ENCODE measurements at regions not wholly inside any gene's neighbourhood (a gene's known extent, or its start where the extent isn't known, plus 50 kb on each side); places are given as distances from the start of the nearest gene placed in this dataset.
"Not testable (repeated sequence)": the region's sequence is repeated elsewhere in the genome, so short reads cannot be mapped to it uniquely, and the experiment has no call there.

DNA sequence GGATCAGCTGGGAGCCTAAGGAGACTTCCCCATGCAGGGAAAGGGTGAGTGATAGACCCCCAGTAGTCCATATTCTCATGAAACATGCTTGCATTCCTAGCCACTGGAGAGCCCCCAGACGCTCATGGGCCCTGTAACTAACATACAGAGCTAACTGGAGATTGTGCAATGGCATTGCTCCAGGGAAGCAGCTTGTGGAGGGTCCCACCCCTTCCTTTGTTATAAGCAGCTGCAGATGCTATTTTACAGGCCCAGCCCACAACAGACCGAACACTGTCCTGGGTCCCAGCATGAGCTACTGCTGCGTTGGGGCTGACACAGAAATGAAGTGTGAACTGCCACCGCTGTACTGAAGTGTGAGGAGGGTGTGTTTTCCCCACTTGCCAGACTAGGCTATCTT lies 1465.7 kb upstream of the DIAPH2 start:
- no peak for DNase-seq (ENCODE audit: extremely low read depth, low read depth, low spot score)

DNA sequence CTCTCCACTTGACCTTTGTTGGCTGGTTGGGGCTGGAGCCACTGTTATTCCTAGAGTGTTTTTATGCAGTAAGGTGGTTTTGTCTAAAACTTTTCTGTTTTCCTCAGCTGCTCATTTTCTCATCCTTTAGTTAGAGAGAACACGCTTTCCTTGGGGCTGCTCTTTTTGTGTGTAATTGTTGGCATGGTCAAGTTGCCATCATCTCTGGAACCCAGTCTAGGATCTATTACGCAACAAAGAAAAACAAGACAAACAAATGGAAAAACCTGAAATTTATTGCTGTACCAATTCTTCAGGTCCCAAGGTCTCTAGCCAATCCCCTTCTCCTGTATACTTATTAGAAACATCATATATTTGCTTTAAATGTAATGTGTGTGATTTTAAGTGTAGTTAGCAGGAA lies 1436.3 kb upstream of the DIAPH2 start:
- no peak for DNase-seq (ENCODE audit: extremely low read depth, low read depth, low spot score)

DNA sequence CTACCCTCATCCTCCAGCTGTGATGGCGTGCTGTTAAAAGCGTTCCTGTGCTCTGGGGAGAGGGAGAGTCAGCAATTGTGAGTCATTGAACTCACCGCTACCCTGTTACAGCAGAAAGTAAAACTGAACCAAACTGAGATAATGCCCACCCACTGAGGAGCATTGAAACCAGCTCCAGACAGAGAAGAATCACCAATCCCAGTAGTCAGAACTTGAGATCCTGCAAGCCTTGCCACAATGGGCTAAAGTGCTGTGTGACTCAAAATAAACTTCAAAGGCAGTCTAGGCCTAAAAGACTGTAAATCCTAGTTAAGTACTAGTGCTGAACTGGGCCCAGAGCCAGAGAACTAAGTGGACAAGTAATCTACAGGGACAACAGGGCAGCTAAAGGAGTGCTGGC lies 1394.2 kb upstream of the DIAPH2 start:
- DNase-seq (ENCODE audit: extremely low read depth, low read depth, low spot score), result no peak

DNA sequence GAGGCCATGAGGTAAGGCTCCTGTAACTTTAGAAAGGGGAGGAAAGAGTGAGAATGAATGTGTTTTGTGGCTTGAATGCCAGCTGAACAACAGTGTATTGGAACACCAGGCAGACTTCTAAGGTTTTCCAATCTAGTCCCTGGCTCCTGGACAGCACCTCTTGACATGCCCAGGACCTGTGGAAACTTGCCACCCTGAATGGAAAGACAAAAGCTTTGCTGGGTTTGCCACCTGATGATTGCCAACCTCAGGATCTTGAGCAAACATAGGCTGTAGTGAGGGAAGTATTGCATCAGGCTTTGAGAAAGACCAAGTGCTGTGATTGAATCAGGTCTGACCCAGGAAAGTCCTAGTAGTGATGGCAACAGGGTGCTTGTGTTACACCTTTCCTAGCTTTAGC lies 1393.1 kb upstream of the DIAPH2 start:
- no peak for DNase-seq (ENCODE audit: extremely low read depth, low read depth, low spot score)

DNA sequence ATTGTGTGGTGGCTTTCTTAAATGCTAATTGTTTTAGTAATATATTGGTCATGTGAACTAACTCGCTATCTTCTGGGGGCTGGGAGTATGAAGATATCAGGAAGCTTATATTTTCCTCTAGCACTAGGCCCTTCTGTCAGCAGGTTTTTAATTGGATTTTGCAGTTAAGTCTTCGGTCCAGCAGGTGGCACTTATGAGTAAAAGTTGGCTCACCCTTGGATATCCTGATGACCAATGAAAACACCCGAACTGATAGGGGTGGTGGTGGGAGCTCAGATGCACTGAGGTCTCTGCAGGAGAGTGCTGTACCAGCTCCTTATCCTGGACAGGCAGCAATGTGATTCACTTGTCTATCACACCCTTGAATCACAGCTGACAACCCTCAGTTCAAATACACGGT lies 1365.8 kb upstream of the DIAPH2 start:
- no peak for DNase-seq (ENCODE audit: extremely low read depth, low read depth, low spot score)

DNA sequence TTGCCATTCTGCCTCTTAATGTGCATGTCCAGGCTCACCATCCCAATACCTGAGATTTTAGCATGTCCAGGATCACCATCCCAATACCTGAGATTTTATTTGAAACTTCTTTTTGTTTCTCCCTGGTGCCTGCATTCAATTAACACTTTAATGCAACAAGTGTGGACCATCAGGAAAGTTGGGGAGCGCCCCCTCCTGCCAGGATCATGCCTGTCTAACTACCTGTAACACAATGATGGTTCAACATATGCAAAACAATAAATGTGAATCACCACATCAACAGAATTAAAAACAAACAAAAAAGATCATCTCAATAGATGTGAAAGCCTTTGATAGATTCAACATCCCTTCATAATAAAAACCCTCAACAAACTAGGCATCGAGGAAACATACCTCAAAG lies 1359.5 kb upstream of the DIAPH2 start:
- DNase-seq (ENCODE audit: extremely low read depth, low read depth, low spot score), result no peak

DNA sequence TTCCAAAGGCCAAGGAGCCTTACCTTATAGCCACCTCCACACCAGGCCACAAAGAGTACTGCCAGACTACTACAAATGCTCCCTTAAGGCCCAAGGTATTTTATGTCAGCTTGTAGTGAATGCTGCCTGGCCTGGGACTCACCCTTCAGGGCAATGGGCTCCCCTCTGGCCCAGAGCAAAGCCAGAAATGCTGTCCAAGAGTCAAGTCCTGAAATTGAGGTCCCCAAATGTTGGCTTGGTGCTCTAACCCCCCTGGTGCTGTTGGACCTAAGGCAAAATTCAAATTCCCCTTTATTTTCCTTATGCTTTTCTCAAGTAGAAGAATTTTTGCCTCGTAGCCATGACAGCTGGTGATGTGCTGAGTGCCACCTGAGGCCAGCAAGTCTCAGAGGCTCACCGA lies 1354.3 kb upstream of the DIAPH2 start:
- no peak for DNase-seq (ENCODE audit: extremely low read depth, low read depth, low spot score)

DNA sequence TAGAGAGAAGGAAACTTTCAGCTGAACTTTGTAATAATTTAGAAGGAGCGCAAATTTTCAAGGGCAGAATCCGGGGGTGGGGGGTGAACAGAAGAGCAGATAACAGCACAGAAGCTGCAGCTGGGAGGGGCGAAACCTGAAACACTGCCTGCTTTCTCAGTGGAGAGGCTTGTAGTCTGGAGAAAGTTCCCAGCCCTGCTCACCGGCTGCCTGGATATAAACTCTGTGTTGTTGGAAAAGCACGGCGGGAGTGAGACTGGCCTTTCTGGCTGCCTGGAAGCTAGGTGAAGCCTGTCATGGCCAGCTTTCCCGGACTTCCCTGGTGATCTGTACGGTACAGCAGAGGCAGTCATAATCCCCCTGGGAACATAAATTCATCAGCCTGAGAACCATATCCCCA lies 1352.1 kb upstream of the DIAPH2 start:
- no peak for DNase-seq (ENCODE audit: extremely low read depth, low read depth, low spot score)

DNA sequence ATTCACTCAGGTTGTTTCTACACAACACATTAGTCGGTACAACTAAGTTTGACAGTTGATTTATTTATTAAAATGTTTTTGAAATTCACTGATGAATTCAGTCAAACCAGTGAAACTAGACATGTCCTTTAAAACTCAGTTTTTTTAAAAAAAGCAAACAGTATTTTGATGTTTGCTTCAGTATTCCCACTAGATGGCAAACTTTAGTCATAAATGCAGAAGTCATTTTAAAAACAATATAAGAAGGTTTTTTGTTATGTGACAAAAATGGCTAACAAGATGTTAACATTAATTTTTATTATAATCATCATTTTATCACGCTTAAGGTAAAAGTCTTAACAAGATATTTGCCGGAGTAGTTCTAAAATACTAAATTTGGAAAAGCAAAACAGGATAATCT lies 1337.8 kb upstream of the DIAPH2 start:
- no peak for DNase-seq (ENCODE audit: extremely low read depth, low read depth, low spot score)

DNA sequence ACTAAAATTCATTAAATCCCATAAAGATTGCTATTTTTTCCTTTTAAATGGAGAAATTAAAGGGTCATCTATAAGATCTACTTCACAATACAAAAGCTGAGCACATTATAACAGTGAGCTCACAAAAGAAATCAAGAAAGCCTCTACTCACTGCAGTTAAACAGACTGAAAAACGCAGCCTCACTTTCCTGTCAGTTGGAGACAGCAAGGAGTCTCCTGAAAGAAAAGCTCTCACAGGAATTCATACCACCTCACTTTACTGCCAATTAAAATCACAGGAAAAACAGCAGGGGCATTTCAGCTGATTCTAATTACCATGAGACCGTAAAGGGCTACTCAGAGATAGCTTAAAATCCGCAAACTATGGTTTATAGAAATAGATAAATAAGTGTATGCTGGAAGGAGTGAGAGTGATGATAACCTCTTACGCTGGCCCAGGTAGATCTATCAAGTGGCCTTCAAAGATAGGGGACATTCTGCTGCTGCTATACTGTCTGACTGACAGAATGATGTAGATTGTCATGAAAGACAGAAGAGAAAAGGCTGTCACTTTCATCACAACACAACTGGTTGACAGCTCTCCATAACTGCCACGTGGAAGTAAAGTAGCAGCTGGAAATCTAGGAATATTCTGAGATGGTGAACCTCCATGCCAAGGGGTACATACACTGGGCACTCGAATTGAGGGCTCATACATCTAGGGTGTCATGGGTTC lies 1333.7 kb upstream of the DIAPH2 start:
- no peak for DNase-seq (ENCODE audit: extremely low read depth, low read depth, low spot score)

DNA sequence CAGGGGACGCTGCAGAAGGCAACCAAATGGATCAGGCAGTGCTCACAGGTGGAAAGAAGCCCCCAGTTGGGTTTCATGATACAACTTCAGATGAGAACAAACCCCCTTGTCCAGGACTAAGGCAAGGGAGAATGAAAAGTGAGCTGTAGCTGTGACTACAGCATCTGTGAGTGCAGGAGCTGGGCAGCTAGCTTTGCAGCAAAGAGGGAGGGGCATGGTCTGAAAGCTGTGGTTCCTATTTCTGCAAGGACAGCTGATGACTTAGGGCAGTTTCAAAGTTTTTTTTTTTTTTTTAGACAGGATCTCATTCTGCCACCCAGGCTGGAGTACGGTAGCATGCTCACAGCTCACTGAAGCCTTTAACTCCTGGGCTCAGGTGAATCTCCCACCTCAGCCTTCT lies 1317.4 kb upstream of the DIAPH2 start:
- no peak for DNase-seq (ENCODE audit: extremely low read depth, low read depth, low spot score)

DNA sequence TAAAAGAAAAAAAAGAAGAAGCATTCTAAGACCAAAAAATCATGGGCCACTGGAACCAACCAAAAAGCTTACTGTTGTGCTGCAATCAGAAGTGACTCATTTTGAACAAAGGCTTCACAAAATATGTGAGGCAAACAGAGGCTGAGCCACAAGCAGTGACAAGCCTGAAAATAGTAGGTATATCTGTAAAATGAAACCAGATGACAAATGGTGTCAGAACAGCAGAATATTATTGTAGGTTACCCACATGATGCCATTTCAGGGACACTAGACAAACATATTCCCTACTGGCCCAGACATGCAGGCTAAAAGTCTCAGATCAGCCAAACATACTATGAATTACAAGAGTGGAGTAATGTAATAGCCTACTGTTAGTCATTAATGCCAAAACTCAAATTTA lies 1301.8 kb upstream of the DIAPH2 start:
- DNase-seq (ENCODE audit: extremely low read depth, low read depth, low spot score), result no peak

DNA sequence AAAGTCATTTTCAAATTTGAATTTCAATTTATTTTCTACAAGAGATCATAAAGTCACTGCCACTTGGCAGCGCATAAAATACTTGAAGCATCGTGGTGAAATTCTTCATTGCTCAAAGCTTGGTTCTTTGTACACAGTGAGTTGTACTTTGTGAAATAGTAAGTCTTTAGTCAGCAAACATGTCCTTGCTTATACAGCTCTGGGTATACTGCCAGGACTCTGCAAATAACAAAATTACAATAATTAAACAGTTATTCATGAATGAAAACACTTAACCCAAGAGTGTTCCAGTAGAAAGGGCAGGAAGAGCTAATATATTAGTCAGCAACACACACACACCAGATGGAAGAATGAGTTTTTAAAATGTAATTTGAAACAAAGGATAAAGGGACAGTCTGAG lies 1300.9 kb upstream of the DIAPH2 start:
- no peak for DNase-seq (ENCODE audit: extremely low read depth, low read depth, low spot score)

DNA sequence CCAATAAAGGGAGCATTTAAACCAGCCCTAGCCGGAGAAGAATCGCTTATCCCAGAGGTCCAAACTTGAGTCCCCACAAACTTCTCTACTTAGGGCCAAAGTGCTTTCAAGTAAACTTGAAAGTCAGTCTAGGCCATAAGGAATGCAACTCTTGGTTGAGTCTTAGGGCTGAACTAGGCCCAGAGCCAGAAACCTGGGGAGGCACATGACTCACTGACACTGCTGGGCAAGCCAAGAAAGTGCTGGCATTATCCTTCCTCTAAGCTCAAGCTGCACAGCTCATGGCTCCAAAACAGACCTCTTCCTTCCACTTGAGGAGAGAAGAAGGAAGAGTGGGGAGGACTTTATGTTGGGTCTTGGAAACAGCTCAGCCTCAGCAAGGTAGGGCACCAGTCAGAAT lies 1257.3 kb upstream of the DIAPH2 start:
- no peak for DNase-seq (ENCODE audit: extremely low read depth, low read depth, low spot score)

DNA sequence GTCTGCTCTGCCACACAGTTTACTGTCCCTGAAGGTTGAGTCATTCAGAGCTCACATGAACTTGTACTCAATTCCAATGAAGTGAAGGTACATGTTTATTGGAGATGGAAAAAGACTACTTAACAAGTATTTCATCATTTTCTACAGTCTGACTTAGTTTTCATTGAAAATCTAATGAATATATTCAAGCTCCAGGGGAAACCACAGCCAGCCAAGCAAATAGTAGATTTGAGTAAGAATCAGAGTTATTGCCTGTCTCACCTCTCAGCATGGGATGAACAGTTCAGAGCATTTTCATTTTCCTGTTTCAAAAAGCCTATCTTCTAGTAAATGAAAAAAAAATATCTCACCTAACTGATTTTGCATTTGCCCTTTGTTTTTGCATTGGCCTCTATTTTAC lies 1249.4 kb upstream of the DIAPH2 start:
- DNase-seq (ENCODE audit: extremely low read depth, low read depth, low spot score), result no peak

DNA sequence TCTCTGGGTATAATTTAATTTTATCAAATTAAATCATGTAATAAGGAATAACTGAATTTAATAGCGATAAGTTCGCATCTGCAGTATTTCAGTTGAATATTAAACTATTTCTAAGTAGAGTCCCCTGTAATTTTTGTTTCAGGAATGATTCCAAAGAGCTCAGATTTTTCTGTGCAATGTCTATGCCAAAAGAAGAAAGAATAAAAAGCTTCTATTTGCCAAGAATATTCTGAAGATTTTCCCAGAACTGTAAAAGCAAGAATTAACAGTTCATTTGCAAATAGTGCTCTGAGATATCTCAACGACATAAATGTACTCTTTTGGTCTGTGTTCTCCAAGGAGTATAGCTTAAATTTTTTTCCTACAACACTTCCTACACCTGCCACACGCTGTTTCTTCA lies 1242.8 kb upstream of the DIAPH2 start:
- DNase-seq (ENCODE audit: extremely low read depth, low read depth, low spot score), result no peak

DNA sequence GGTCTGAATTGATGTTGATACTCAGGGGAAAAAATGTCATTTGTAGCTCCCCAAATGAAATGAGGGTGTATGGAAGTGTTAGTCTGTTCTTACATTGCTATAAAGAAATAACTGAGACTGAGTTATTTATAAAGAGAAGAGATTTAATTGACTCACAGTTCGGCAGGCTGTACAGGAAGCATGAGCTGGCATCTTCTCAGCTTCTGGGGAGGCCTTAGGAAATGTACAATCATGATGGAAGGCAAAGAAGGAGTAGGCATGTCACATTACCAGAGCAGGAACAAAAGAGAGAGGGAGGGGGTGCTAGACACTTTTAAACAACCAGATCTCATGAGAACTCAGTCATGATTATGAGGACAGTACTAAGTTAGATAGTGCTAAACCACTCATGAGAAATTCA lies 1199.9 kb upstream of the DIAPH2 start:
- DNase-seq (ENCODE audit: extremely low read depth, low read depth, low spot score), result no peak

DNA sequence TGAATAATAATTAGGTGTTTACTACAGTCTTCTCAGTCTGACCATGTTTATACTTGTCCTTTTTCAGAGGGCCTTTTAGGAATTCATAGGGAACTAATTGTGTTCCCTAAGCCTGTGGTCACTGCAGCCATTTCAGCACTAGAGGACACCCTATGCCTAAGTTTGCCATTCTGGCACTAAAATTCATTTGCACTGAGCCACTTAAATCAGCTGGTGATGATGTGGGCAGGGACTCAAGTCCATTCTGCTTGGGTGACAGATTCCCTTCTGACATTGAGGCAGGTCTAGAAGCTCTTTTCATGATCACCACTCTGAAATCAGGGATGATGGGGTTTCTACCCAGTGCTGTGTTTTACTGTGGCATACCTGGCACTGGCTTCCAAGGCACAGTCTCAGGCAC lies 1178.9 kb upstream of the DIAPH2 start:
- no peak for DNase-seq (ENCODE audit: extremely low read depth, low read depth, low spot score)

DNA sequence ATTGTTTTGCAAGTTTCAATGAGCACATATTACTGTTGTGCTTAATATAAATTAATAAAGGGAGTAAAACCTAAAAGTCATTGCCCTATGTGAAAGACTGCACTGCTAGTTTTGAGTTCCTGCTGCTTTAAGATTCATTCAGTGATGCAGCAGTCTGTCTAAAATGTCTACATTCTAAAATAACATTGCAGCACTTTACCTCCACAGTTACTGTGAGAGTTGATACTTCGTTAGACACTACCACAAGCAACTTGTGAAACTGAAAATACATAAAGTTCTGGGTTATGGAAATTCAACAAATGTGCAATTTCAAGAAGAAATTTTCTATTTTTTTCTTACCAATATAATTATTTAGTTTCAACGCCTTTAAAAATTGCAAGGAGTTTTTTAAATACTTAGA lies 1175.2 kb upstream of the DIAPH2 start:
- DNase-seq (ENCODE audit: extremely low read depth, low read depth, low spot score), result no peak

DNA sequence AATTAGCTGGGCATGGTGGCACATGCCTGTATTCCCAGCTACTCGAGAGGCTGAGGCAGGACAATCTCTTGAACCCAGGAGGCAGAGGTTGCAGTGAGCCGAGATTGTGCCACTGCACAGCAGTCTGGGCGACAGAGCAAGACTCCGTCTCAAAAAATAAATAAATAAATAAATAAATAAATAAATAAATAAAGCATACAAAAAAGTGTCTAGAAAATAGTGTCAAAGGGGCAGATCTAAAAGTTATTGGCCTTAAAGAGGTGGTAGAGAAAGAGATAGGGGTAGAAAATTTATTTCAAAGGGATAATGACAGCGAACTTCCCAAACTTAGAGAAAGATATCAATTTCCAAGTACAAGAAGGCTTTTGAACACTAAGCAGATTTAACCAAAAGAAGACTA lies 1160.6 kb upstream of the DIAPH2 start:
- not testable (repeated sequence) for DNase-seq (ENCODE audit: extremely low read depth, low read depth, low spot score)

DNA sequence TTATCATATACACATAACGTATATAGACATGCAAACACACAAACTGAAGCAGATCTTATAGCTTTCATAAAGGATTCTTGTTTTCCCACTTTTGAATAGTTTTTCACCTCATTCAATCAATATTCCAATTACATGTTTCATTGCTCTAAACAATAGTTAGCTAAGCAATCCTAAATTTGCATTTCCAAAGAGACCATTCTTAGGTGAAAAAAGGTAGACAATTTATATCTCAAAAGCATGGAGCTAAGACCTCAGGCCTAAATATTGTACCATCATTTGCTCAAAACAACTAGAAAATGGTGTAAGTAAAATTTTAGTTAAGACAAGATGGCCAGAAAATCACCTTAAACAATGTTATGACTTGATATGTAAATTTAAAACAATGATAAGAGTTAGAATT lies 1148.5 kb upstream of the DIAPH2 start:
- DNase-seq (ENCODE audit: extremely low read depth, low read depth, low spot score), result no peak

DNA sequence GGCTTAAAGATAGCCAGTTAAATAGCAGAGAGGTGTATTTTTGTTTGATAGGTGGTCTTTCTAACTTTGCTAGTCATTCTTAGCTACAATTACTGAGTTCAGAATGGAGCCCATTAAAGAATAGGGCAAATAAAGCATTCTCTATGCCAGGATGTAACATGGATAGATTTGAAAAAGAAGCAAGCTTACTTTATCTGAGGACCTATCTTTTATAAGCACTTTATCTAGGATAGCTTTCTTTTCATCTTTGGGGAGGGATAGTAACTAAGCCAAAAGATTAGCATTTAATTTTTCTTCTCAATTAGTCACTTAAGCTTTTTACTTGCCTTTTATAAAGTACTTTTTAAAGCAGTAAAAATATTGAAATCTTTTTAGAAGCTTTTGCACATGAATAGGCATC lies 1148.0 kb upstream of the DIAPH2 start:
- no peak for DNase-seq (ENCODE audit: extremely low read depth, low read depth, low spot score)

DNA sequence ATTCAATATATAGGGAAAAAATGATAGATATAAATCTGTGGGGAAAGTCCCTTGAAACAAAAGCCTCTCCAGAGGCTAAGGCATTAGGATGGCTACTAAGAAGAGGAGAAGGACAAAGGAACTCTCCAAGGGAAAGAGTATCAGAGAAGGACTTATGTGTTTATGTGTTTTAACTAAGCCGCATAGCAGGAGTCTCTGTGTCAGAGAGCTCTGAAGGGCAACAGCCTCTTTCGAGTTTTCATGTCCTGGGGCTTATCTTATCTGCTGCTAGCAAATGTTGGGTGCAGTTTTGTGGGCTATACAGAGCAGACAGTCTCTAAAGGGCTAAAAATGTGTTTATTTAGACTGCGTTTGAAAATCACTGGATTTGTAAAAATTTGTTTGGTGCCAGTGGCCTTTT lies 1145.6 kb upstream of the DIAPH2 start:
- DNase-seq (ENCODE audit: extremely low read depth, low read depth, low spot score), result no peak
